ENCODE measurements at regions not wholly inside any gene's neighbourhood (a gene's known extent, or its start where the extent isn't known, plus 50 kb on each side); places are given as distances from the start of the nearest gene placed in this dataset.

- H4K8ac ChIP-seq (ENCODE audit: low read depth, low read length) = no peak overlapping the region
- H4K5ac ChIP-seq (ENCODE audit: low read length) = no peak overlapping the region
- no peak overlapping the region for H2BK120ac ChIP-seq (ENCODE audit: low read depth, low read length)
- H3K27ac ChIP-seq (ENCODE audit: low read depth, low read length) = no peak overlapping the region
- H3K4me1 ChIP-seq (ENCODE audit: control insufficient read depth, low read depth, low read length) = no peaks in the 10 kb centered on the region
- H3K23ac ChIP-seq (ENCODE audit: low read length) = no peak overlapping the region
- no peak overlapping the region for H2BK5ac ChIP-seq (ENCODE audit: low read length)
- no peak overlapping the region for H3K56ac ChIP-seq (ENCODE audit: low read length)
- H3K79me2 ChIP-seq (ENCODE audit: control insufficient read depth, insufficient read depth, low read length) = no peaks in the 10 kb centered on the region
- no peaks in the 10 kb centered on the region for H3K27me3 ChIP-seq (ENCODE audit: insufficient read depth, low read length, poor library complexity)
- no peak overlapping the region for H2AK5ac ChIP-seq (ENCODE audit: low read length)
- no peak overlapping the region for H2BK15ac ChIP-seq (replicated peaks; ENCODE audit: low read depth)
- no peak overlapping the region for H3K9ac ChIP-seq (ENCODE audit: low read length)
- no peak overlapping the region for H3K18ac ChIP-seq (ENCODE audit: low read length)
- H3K4me3 ChIP-seq (ENCODE audit: low read length) = no peak overlapping the region
- no peak overlapping the region for H3K4me2 ChIP-seq (ENCODE audit: low read length)
- H3K4ac ChIP-seq (ENCODE audit: low read depth, low read length) = no peak overlapping the region
- no peaks in the 10 kb centered on the region for H3K36me3 ChIP-seq (ENCODE audit: control insufficient read depth, insufficient read depth, low read length)
- no CpG with 5 or more reads among the region's 6 CpGs for WGBS (ENCODE audit: extremely low coverage, insufficient coverage, low lambda C conversion rate)
- no peak for DNase-seq
- no peaks in the 10 kb centered on the region for H3K79me1 ChIP-seq (ENCODE audit: low read length)
Measured at GRCh38 chrX:141641138-141641537, 51.6 kb downstream of the SPANXA2 start.

- H3K4me3 ChIP-seq (ENCODE audit: low read length) = no peak overlapping the region
- no CpG with 5 or more reads among the region's 3 CpGs for WGBS (ENCODE audit: extremely low coverage, insufficient coverage, low lambda C conversion rate)
- no peak overlapping the region for H2BK15ac ChIP-seq (replicated peaks; ENCODE audit: low read depth)
- H3K56ac ChIP-seq (ENCODE audit: low read length) = no peak overlapping the region
- no peak overlapping the region for H4K8ac ChIP-seq (ENCODE audit: low read depth, low read length)
- no peak overlapping the region for H3K18ac ChIP-seq (ENCODE audit: low read length)
- DNase-seq = peak; percentile 6
- no peaks in the 10 kb centered on the region for H3K27me3 ChIP-seq (ENCODE audit: insufficient read depth, low read length, poor library complexity)
- H3K9ac ChIP-seq (ENCODE audit: low read length) = no peak overlapping the region
- H3K27ac ChIP-seq (ENCODE audit: low read depth, low read length) = no peak overlapping the region
- H3K4me1 ChIP-seq (ENCODE audit: control insufficient read depth, low read depth, low read length) = no peaks in the 10 kb centered on the region
- H3K79me2 ChIP-seq (ENCODE audit: control insufficient read depth, insufficient read depth, low read length) = no peaks in the 10 kb centered on the region
- no peak overlapping the region for H3K4me2 ChIP-seq (ENCODE audit: low read length)
- no peak overlapping the region for H2AK5ac ChIP-seq (ENCODE audit: low read length)
- no peaks in the 10 kb centered on the region for H3K79me1 ChIP-seq (ENCODE audit: low read length)
- no peak overlapping the region for H3K4ac ChIP-seq (ENCODE audit: low read depth, low read length)
- H2BK5ac ChIP-seq (ENCODE audit: low read length) = no peak overlapping the region
- no peaks in the 10 kb centered on the region for H3K36me3 ChIP-seq (ENCODE audit: control insufficient read depth, insufficient read depth, low read length)
- H3K23ac ChIP-seq (ENCODE audit: low read length) = no peak overlapping the region
- H2BK120ac ChIP-seq (ENCODE audit: low read depth, low read length) = no peak overlapping the region
- no peak overlapping the region for H4K5ac ChIP-seq (ENCODE audit: low read length)
Measured at GRCh38 chrX:141642979-141643378, 53.5 kb downstream of the SPANXA2 start.

All from mesendoderm (in vitro differentiated cells).